Vagina (tissue), 2 donors: ENCODE measurements at regions not wholly inside any gene's neighbourhood (a gene's known extent, or its start where the extent isn't known, plus 50 kb on each side); places are given as distances from the start of the nearest gene placed in this dataset.

Source experiments
- DNase-seq, 2 donors: peaks; one replicate each; pipeline ENCODE4 v3.0.0-alpha.2; 2017; ENCODE audit errors: extremely low spot score in 2 of 2
- H3K27ac ChIP-seq: fragments of 200-600 bp; sonication (generic); one replicate; pipeline ENCODE4 v1.5.1; 2019
- H3K27me3 ChIP-seq: fragments of 200-600 bp; sonication (generic); one replicate; pipeline ENCODE4 v1.5.1; 2019
- H3K36me3 ChIP-seq, 2 donors: fragments of 200-600 bp; sonication (generic); one replicate each; pipeline ENCODE4 v1.5.1; 2017 to 2019
- H3K4me1 ChIP-seq: fragments of 200-600 bp; sonication (generic); one replicate; pipeline ENCODE4 v1.5.1; 2019
- H3K4me3 ChIP-seq, 2 donors: fragments of 200-600 bp; sonication (generic); 1 replicate in 1 of 2; 2 replicates in 1 of 2; pipeline ENCODE4 v1.5.1; 2016 to 2019
- H3K9me3 ChIP-seq: fragments of 200-600 bp; sonication (generic); one replicate; pipeline ENCODE4 v1.5.1; 2019
- CTCF ChIP-seq, 3 experiments: fragments of 450-650 bp in 2 of 3; fragments of 200-600 bp in 1 of 3; sonication (generic) in 1 of 3; IDR thresholded peaks; one replicate each; pipeline ENCODE4 v1.5.1; 2017 to 2019; ENCODE audit warnings: antibody characterized with exemption in 3 of 3, mild to moderate bottlenecking in 2 of 3, moderate library complexity in 2 of 3
- POLR2A ChIP-seq, 2 donors: fragments of 450-650 bp; IDR thresholded peaks; one replicate each; pipeline ENCODE4 v1.6.1; 2017; ENCODE audit warnings: antibody characterized with exemption in 2 of 2, mild to moderate bottlenecking in 2 of 2, moderate library complexity in 2 of 2
- POLR2AphosphoS5 ChIP-seq, 2 donors: sonication (generic); formaldehyde crosslinking; IDR thresholded peaks; one replicate each; pipeline ENCODE4 v1.9.0; 2017; ENCODE audit warnings: antibody characterized with exemption in 2 of 2, mild to moderate bottlenecking in 2 of 2, low read depth in 1 of 2; ENCODE audit not compliant: insufficient read depth in 1 of 2
- intact Hi-C: fragments of 100-400 bp; cut with DNase I; formaldehyde crosslinking; loops from one replicate; pipeline ENCODE4 v1.15.1; 2023

- H3K9me3 ChIP-seq, result no peaks in the 10 kb centered on the region
- no peaks in the 10 kb centered on the region for H3K36me3 ChIP-seq
- DNase-seq, result no peak
- no peaks in the 10 kb centered on the region for H3K27me3 ChIP-seq
- intact Hi-C loops, result no loop called here
- H3K4me1 ChIP-seq, result no peaks in the 10 kb centered on the region
- TF ChIP-seq POLR2AphosphoS5 (IDR thresholded peaks at IDR 0.05; ENCODE audit: insufficient read depth in 1 of 2, low read depth in 1 of 2) (no peak), CTCF (IDR thresholded peaks at IDR 0.05) (no peak), POLR2A (IDR thresholded peaks at IDR 0.05) (no peak)
- no peak overlapping the region for H3K4me3 ChIP-seq
- H3K27ac ChIP-seq, result no peak overlapping the region
Observed at GRCh38 chr2:180520206-180520605, 460.2 kb upstream of the UBE2E3 start.

GRCh38 chr2:180519276-180519675, 461.1 kb upstream of the UBE2E3 start:
- intact Hi-C loops, result no loop called here
- no peaks in the 10 kb centered on the region for H3K4me1 ChIP-seq
- no peak overlapping the region for H3K4me3 ChIP-seq
- H3K36me3 ChIP-seq, result no peaks in the 10 kb centered on the region
- H3K27me3 ChIP-seq, result no peaks in the 10 kb centered on the region
- H3K9me3 ChIP-seq, result no peaks in the 10 kb centered on the region
- DNase-seq, result no peak
- no peak overlapping the region for H3K27ac ChIP-seq
- no peak for TF ChIP-seq POLR2AphosphoS5 (IDR thresholded peaks at IDR 0.05; ENCODE audit: insufficient read depth in 1 of 2, low read depth in 1 of 2)
- TF ChIP-seq POLR2A (IDR thresholded peaks at IDR 0.05), result no peak
- no peak for TF ChIP-seq CTCF (IDR thresholded peaks at IDR 0.05)

GRCh38 chr2:180516232-180516631, 464.2 kb upstream of the UBE2E3 start:
- TF ChIP-seq CTCF (IDR thresholded peaks at IDR 0.05) (no peak), POLR2A (IDR thresholded peaks at IDR 0.05) (no peak), POLR2AphosphoS5 (IDR thresholded peaks at IDR 0.05; ENCODE audit: insufficient read depth in 1 of 2, low read depth in 1 of 2) (no peak)
- no peak for DNase-seq
- no peaks in the 10 kb centered on the region for H3K36me3 ChIP-seq
- intact Hi-C loops, result no loop called here
- no peaks in the 10 kb centered on the region for H3K9me3 ChIP-seq
- no peaks in the 10 kb centered on the region for H3K4me1 ChIP-seq
- no peak overlapping the region for H3K27ac ChIP-seq
- H3K4me3 ChIP-seq, result no peak overlapping the region
- no peaks in the 10 kb centered on the region for H3K27me3 ChIP-seq

- no peaks in the 10 kb centered on the region for H3K4me1 ChIP-seq
- intact Hi-C loops, result no loop called here
- H3K27ac ChIP-seq, result no peak overlapping the region
- H3K9me3 ChIP-seq, result no peaks in the 10 kb centered on the region
- H3K4me3 ChIP-seq, result no peak overlapping the region
- no peaks in the 10 kb centered on the region for H3K27me3 ChIP-seq
- no peak for DNase-seq
- no peak for TF ChIP-seq POLR2AphosphoS5 (IDR thresholded peaks at IDR 0.05; ENCODE audit: insufficient read depth in 1 of 2, low read depth in 1 of 2)
- no peak for TF ChIP-seq POLR2A (IDR thresholded peaks at IDR 0.05)
- no peak for TF ChIP-seq CTCF (IDR thresholded peaks at IDR 0.05)
- no peaks in the 10 kb centered on the region for H3K36me3 ChIP-seq
Observed at GRCh38 chr2:180513389-180513788, 467.0 kb upstream of the UBE2E3 start.

GRCh38 chr2:180508458-180508857, 471.9 kb upstream of the UBE2E3 start:
- DNase-seq, result no peak
- TF ChIP-seq POLR2A (IDR thresholded peaks at IDR 0.05) (no peak), POLR2AphosphoS5 (IDR thresholded peaks at IDR 0.05; ENCODE audit: insufficient read depth in 1 of 2, low read depth in 1 of 2) (no peak), CTCF (IDR thresholded peaks at IDR 0.05) (no peak)
- H3K27me3 ChIP-seq, result no peaks in the 10 kb centered on the region
- H3K9me3 ChIP-seq, result no peaks in the 10 kb centered on the region
- intact Hi-C loops, result no loop called here
- no peaks in the 10 kb centered on the region for H3K36me3 ChIP-seq
- peaks cover 5% of the 10 kb centered on the region for H3K4me1 ChIP-seq
- no peak overlapping the region for H3K27ac ChIP-seq
- no peak overlapping the region for H3K4me3 ChIP-seq
